Thoracic aorta (tissue), 2 donors: ENCODE measurements at regions not wholly inside any gene's neighbourhood (a gene's known extent, or its start where the extent isn't known, plus 50 kb on each side); places are given as distances from the start of the nearest gene placed in this dataset.

Experiments
- ATAC-seq: fragments of 150-250 bp; one replicate; pipeline ENCODE4 v1.8.0; 2017; ENCODE audit warnings: low read depth; ENCODE audit not compliant: insufficient number of reproducible peaks, low FRiP score
- DNase-seq: peaks from one replicate; pipeline ENCODE4 v3.0.0-alpha.2; 2020; ENCODE audit warnings: low spot score
- H3K27ac ChIP-seq, 2 donors: fragments of 200-600 bp; sonication (generic); 1 replicate in 1 of 2; 2 replicates in 1 of 2; pipeline ENCODE4 v1.5.1; 2016; ENCODE audit warnings: mild to moderate bottlenecking in 2 of 2, moderate library complexity in 2 of 2
- H3K27me3 ChIP-seq: fragments of 200-600 bp; sonication (generic); replicated peaks from 2 replicates; pipeline ENCODE4 v1.6.0; 2016; ENCODE audit warnings: mild to moderate bottlenecking; ENCODE audit not compliant: insufficient read depth
- H3K36me3 ChIP-seq: fragments of 200-600 bp; sonication (generic); one replicate; pipeline ENCODE4 v1.5.1; 2016
- H3K4me1 ChIP-seq, 2 donors: fragments of 200-600 bp; sonication (generic); 1 replicate in 1 of 2; 2 replicates in 1 of 2; pipeline versions ENCODE4 v1.5.1 to v1.6.0; 2016; ENCODE audit warnings: low read depth in 2 of 2, mild to moderate bottlenecking in 1 of 2; ENCODE audit not compliant: control insufficient read depth in 1 of 2
- H3K4me3 ChIP-seq: fragments of 200-600 bp; sonication (generic); 2 replicates; pipeline ENCODE4 v1.5.1; 2016; ENCODE audit warnings: mild to moderate bottlenecking
- H3K9me3 ChIP-seq: fragments of 200-600 bp; sonication (generic); 2 replicates; pipeline ENCODE4 v1.5.1; 2016
- CTCF ChIP-seq: fragments of 200-600 bp; sonication (generic); IDR thresholded peaks from one replicate; pipeline ENCODE4 v1.5.1; 2019; ENCODE audit warnings: antibody characterized with exemption

- H3K4me3 ChIP-seq = no peak overlapping the region
- no peak overlapping the region for H3K27ac ChIP-seq
- H3K9me3 ChIP-seq = no peaks in the 10 kb centered on the region
- no peaks in the 10 kb centered on the region for H3K27me3 ChIP-seq
- DNase-seq (no peak), ATAC-seq (no peak)
- H3K36me3 ChIP-seq = no peaks in the 10 kb centered on the region
- TF ChIP-seq CTCF = no peak
- H3K4me1 ChIP-seq = no peaks in the 10 kb centered on the region
These were observed 379.2 kb downstream of the BMP2 start for GRCh38 chr20:7146552-7147219.

- no peaks in the 10 kb centered on the region for H3K9me3 ChIP-seq
- ATAC-seq = no peak
- DNase-seq = no peak
- no peaks in the 10 kb centered on the region for H3K4me1 ChIP-seq
- H3K36me3 ChIP-seq = no peaks in the 10 kb centered on the region
- H3K27me3 ChIP-seq = no peaks in the 10 kb centered on the region
- TF ChIP-seq CTCF = no peak
- H3K27ac ChIP-seq = no peak overlapping the region
- no peak overlapping the region for H3K4me3 ChIP-seq
These were observed 379.7 kb downstream of the BMP2 start for GRCh38 chr20:7147220-7147601.

- no peak overlapping the region for H3K27ac ChIP-seq
- DNase-seq = no peak
- H3K9me3 ChIP-seq = no peaks in the 10 kb centered on the region
- no peak for ATAC-seq
- H3K4me1 ChIP-seq = no peaks in the 10 kb centered on the region
- no peaks in the 10 kb centered on the region for H3K36me3 ChIP-seq
- no peaks in the 10 kb centered on the region for H3K27me3 ChIP-seq
- TF ChIP-seq CTCF = no peak
- no peak overlapping the region for H3K4me3 ChIP-seq
These were observed 384.4 kb downstream of the BMP2 start for GRCh38 chr20:7151676-7152470.

GRCh38 chr20:7155282-7155681, 387.8 kb downstream of the BMP2 start:
- DNase-seq (no peak), ATAC-seq (no peak)
- no peaks in the 10 kb centered on the region for H3K36me3 ChIP-seq
- no peak overlapping the region for H3K27ac ChIP-seq
- no peak for TF ChIP-seq CTCF
- H3K4me3 ChIP-seq = no peak overlapping the region
- no peaks in the 10 kb centered on the region for H3K4me1 ChIP-seq
- no peaks in the 10 kb centered on the region for H3K9me3 ChIP-seq
- no peaks in the 10 kb centered on the region for H3K27me3 ChIP-seq

GRCh38 chr20:7155794-7156193, 388.3 kb downstream of the BMP2 start:
- H3K9me3 ChIP-seq = no peaks in the 10 kb centered on the region
- H3K27ac ChIP-seq = no peak overlapping the region
- H3K36me3 ChIP-seq = no peaks in the 10 kb centered on the region
- DNase-seq = no peak
- no peaks in the 10 kb centered on the region for H3K4me1 ChIP-seq
- H3K27me3 ChIP-seq = no peaks in the 10 kb centered on the region
- no peak for ATAC-seq
- H3K4me3 ChIP-seq = no peak overlapping the region
- TF ChIP-seq CTCF = no peak
